ENCODE measurements at regions not wholly inside any gene's neighbourhood (a gene's known extent, or its start where the extent isn't known, plus 50 kb on each side); places are given as distances from the start of the nearest gene placed in this dataset.

- TF ChIP-seq TAF1 (IDR thresholded peaks at IDR 0.05; ENCODE audit: borderline replicate concordance, insufficient read depth, low read length), result no peak
- TF ChIP-seq SIN3A (IDR thresholded peaks at IDR 0.05; ENCODE audit: borderline replicate concordance, insufficient read depth, low read length), result no peak
- no peak for TF ChIP-seq FOXP2 (optimal IDR thresholded peaks at IDR 0.05; ENCODE audit: borderline replicate concordance, extremely low read depth, extremely low read length, insufficient read depth)
- no peak for TF ChIP-seq POLR2AphosphoS5 (IDR thresholded peaks at IDR 0.05; ENCODE audit: low read depth, low read length)
- TF ChIP-seq, protein P1, sequence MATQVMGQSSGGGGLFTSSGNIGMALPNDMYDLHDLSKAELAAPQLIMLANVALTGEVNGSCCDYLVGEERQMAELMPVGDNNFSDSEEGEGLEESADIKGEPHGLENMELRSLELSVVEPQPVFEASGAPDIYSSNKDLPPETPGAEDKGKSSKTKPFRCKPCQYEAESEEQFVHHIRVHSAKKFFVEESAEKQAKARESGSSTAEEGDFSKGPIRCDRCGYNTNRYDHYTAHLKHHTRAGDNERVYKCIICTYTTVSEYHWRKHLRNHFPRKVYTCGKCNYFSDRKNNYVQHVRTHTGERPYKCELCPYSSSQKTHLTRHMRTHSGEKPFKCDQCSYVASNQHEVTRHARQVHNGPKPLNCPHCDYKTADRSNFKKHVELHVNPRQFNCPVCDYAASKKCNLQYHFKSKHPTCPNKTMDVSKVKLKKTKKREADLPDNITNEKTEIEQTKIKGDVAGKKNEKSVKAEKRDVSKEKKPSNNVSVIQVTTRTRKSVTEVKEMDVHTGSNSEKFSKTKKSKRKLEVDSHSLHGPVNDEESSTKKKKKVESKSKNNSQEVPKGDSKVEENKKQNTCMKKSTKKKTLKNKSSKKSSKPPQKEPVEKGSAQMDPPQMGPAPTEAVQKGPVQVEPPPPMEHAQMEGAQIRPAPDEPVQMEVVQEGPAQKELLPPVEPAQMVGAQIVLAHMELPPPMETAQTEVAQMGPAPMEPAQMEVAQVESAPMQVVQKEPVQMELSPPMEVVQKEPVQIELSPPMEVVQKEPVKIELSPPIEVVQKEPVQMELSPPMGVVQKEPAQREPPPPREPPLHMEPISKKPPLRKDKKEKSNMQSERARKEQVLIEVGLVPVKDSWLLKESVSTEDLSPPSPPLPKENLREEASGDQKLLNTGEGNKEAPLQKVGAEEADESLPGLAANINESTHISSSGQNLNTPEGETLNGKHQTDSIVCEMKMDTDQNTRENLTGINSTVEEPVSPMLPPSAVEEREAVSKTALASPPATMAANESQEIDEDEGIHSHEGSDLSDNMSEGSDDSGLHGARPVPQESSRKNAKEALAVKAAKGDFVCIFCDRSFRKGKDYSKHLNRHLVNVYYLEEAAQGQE (IDR thresholded peaks at IDR 0.05; ENCODE audit: insufficient read depth in 1 of 2, low read depth in 2 of 2, low read length in 2 of 2), result no peak
Measured at GRCh38 chr6:14936861-14937260, 309.0 kb upstream of the JARID2 start.

DNA sequence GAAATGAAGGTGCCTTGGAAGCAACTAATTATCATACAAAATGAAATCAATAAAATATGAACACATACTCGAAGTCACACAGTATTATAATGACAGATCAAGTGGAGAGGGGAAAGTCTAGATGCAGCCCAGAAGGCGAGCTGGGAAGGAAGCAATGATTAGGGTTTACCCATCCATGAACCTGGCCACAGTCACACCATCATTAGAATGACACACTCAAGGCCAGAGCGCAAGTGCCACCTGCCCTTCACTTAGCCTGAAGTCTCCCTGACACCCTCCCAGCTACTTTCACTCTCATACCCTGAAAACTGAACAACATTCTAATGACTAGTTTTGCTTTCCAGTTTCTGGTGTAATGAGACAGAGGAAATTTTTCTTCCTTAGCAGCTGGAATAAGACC lies 302.8 kb upstream of the JARID2 start:
- TF ChIP-seq FOXP2 (optimal IDR thresholded peaks at IDR 0.05; ENCODE audit: borderline replicate concordance, extremely low read depth, extremely low read length, insufficient read depth), result no peak
- no peak for TF ChIP-seq POLR2AphosphoS5 (IDR thresholded peaks at IDR 0.05; ENCODE audit: low read depth, low read length)
- TF ChIP-seq, protein P1 (IDR thresholded peaks at IDR 0.05; ENCODE audit: insufficient read depth in 1 of 2, low read depth in 2 of 2, low read length in 2 of 2), result no peak
- no peak for TF ChIP-seq TAF1 (IDR thresholded peaks at IDR 0.05; ENCODE audit: borderline replicate concordance, insufficient read depth, low read length)
- TF ChIP-seq SIN3A (IDR thresholded peaks at IDR 0.05; ENCODE audit: borderline replicate concordance, insufficient read depth, low read length), result no peak

- TF ChIP-seq, protein P1 (IDR thresholded peaks at IDR 0.05; ENCODE audit: insufficient read depth in 1 of 2, low read depth in 2 of 2, low read length in 2 of 2), result no peak
- TF ChIP-seq SIN3A (IDR thresholded peaks at IDR 0.05; ENCODE audit: borderline replicate concordance, insufficient read depth, low read length) (no peak), FOXP2 (optimal IDR thresholded peaks at IDR 0.05; ENCODE audit: borderline replicate concordance, extremely low read depth, extremely low read length, insufficient read depth) (no peak), POLR2AphosphoS5 (IDR thresholded peaks at IDR 0.05; ENCODE audit: low read depth, low read length) (no peak), TAF1 (IDR thresholded peaks at IDR 0.05; ENCODE audit: borderline replicate concordance, insufficient read depth, low read length) (no peak)
Measured at GRCh38 chr6:14944593-14944992, 301.3 kb upstream of the JARID2 start.

DNA sequence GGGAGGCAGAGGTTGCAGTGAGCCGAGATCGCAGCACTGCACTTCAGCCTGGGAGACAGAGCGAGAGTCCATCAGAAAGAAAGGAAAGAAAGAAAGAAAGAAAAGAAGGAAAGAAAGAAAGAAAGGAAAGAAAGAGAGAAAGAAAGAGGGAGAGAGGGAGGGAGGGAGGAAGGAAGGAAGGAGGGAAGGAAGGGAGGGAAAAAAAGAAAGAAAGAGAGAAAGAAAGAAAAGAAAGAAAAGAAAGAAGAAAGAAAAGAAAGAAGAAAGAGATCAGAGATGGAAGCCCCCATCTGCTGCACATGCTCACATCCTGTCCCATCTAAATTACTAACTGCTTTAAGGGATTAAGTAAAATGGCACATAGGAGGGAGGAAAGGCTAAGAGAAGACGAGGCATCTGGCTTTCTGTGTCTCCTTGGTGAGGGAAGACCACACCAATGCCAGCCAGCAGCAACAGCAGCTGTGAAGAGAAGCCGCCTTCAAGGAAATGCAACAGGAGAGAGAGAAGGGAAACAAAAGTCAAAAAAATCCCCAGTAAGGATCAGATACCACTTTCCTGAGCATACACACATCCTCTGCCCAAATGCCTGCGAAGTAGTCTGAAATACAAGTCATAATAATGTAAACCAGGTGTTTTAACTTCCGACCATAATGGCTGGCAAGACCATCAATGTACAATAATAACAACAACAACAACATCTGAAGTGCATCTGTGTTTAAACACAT lies 300.2 kb upstream of the JARID2 start:
- TF ChIP-seq POLR2AphosphoS5 (IDR thresholded peaks at IDR 0.05; ENCODE audit: low read depth, low read length) (no peak), FOXP2 (optimal IDR thresholded peaks at IDR 0.05; ENCODE audit: borderline replicate concordance, extremely low read depth, extremely low read length, insufficient read depth) (no peak)

- TF ChIP-seq TAF1 (IDR thresholded peaks at IDR 0.05; ENCODE audit: borderline replicate concordance, insufficient read depth, low read length) (no peak), POLR2AphosphoS5 (IDR thresholded peaks at IDR 0.05; ENCODE audit: low read depth, low read length) (no peak), FOXP2 (optimal IDR thresholded peaks at IDR 0.05; ENCODE audit: borderline replicate concordance, extremely low read depth, extremely low read length, insufficient read depth) (no peak)
- TF ChIP-seq, protein P1 (IDR thresholded peaks at IDR 0.05; ENCODE audit: insufficient read depth in 1 of 2, low read depth in 2 of 2, low read length in 2 of 2), result no peak
Measured at GRCh38 chr6:14946753-14947152, 299.1 kb upstream of the JARID2 start.
